ENCODE measurements at regions not wholly inside any gene's neighbourhood (a gene's known extent, or its start where the extent isn't known, plus 50 kb on each side); places are given as distances from the start of the nearest gene placed in this dataset.

DNA sequence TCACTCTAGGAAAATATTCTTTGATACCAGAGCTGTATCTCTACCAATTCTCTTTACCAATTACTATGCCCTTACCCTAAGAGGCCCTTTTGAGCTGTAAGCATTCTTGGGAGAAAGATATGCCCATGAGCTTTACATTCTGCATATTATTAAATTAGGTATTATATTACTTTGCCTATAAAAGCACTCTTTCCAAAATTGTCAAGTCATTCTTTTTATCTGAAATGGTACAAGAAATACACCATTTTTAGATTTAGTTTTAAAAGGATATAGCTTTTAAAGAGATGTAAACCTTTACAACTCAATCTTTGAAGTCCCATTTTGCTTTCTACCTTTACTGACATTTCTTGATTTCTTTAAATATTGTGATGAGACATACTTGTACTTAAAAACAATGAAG is 343.5 kb downstream of the C12orf50 start:
- no peak overlapping the region for H3K27ac Mint-ChIP-seq
- TF ChIP-seq, protein P1, sequence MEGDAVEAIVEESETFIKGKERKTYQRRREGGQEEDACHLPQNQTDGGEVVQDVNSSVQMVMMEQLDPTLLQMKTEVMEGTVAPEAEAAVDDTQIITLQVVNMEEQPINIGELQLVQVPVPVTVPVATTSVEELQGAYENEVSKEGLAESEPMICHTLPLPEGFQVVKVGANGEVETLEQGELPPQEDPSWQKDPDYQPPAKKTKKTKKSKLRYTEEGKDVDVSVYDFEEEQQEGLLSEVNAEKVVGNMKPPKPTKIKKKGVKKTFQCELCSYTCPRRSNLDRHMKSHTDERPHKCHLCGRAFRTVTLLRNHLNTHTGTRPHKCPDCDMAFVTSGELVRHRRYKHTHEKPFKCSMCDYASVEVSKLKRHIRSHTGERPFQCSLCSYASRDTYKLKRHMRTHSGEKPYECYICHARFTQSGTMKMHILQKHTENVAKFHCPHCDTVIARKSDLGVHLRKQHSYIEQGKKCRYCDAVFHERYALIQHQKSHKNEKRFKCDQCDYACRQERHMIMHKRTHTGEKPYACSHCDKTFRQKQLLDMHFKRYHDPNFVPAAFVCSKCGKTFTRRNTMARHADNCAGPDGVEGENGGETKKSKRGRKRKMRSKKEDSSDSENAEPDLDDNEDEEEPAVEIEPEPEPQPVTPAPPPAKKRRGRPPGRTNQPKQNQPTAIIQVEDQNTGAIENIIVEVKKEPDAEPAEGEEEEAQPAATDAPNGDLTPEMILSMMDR (IDR thresholded peaks at IDR 0.05): no peak
- intact Hi-C loops (cut with micrococcal nuclease): no loop called here
- no peak for DNase-seq
- ChIA-PET CTCF (no interaction called here), POLR2A (no interaction called here)
- H3K27me3 Mint-ChIP-seq: no peaks in the 10 kb centered on the region
- H3K36me3 Mint-ChIP-seq (ENCODE audit: low read depth): no peaks in the 10 kb centered on the region
- no peak for ATAC-seq
- no peak overlapping the region for H3K4me3 Mint-ChIP-seq
- no peaks in the 10 kb centered on the region for H3K4me1 Mint-ChIP-seq (ENCODE audit: low read depth)
- peaks cover 3% of the 10 kb centered on the region for H3K9me3 Mint-ChIP-seq

DNA sequence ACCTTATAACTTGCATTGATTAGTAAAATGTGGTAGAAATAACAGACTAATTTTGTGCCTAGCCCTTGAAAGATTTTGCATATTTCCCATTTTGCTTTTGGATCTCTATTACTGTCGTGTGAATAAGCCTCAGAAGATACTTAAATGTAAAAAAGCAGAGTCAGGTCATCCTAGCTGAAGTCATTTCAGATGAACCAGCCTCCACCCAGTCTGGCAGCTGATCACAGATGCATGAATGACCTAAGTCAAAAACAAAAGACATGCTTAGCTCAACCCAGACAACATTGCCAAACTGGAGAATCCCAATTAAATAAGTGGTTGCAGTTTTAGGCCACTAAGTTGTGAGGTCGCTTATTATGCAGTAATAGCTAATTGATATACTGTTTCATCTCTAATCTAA is 349.9 kb downstream of the C12orf50 start:
- Mint-ChIP-seq H3K27ac (no peak overlapping the region), H3K9me3 (no peaks in the 10 kb centered on the region), H3K4me3 (no peak overlapping the region), H3K27me3 (no peaks in the 10 kb centered on the region), H3K4me1 (ENCODE audit: low read depth) (no peaks in the 10 kb centered on the region), H3K36me3 (ENCODE audit: low read depth) (no peaks in the 10 kb centered on the region)
- POLR2A ChIA-PET: no interaction called here
- CTCF ChIA-PET: no interaction called here
- DNase-seq: no peak
- TF ChIP-seq, protein P1 (IDR thresholded peaks at IDR 0.05): no peak
- intact Hi-C loops (cut with micrococcal nuclease): no loop called here
- no peak for ATAC-seq

DNA sequence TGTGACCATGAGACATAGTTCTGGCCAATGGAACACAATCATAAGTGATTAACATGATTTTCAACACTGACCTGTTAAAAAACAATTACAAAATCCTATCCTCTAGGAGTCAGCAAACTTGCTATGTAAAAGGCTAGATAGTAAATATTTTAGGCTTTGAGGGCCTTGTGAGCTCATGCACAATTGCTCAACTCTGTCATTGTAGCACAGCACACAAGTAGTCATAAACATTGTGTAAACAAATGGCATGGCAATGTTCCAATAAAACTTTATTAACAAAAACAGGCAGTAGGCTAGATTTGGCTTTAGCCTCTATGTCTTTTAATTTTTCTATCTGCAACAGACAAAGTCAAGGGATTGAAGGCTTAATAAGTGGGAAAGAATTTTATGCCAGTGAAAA is 350.7 kb downstream of the C12orf50 start:
- POLR2A ChIA-PET: no interaction called here
- Mint-ChIP-seq H3K36me3 (ENCODE audit: low read depth) (no peaks in the 10 kb centered on the region), H3K9me3 (no peaks in the 10 kb centered on the region), H3K4me3 (no peak overlapping the region), H3K4me1 (ENCODE audit: low read depth) (no peaks in the 10 kb centered on the region), H3K27me3 (no peaks in the 10 kb centered on the region), H3K27ac (no peak overlapping the region)
- no peak for DNase-seq
- intact Hi-C loops (cut with micrococcal nuclease): no loop called here
- TF ChIP-seq, protein P1 (IDR thresholded peaks at IDR 0.05): no peak
- CTCF ChIA-PET: no interaction called here
- ATAC-seq: no peak

DNA sequence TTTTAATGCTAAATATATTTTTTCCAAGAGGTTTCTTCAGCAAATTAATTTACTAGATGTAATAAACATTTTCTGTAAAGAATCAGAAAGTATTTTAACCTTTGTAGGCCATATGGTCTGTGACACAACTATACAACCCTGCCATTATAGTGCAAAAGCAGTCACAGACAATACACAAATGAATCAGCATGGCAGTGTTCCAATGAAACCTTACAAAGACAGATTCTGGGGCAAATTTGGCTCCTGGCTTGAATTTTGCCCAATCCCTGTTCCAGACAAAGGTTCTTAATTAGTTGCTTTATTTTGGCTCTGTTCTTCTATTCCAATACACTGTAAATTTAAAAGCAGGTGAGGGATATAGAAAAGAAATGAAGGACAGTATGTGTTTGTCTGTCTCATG is 352.5 kb downstream of the C12orf50 start:
- no peaks in the 10 kb centered on the region for H3K36me3 Mint-ChIP-seq (ENCODE audit: low read depth)
- DNase-seq: no peak
- H3K9me3 Mint-ChIP-seq: no peaks in the 10 kb centered on the region
- CTCF ChIA-PET: no interaction called here
- no peaks in the 10 kb centered on the region for H3K4me1 Mint-ChIP-seq (ENCODE audit: low read depth)
- intact Hi-C loops (cut with micrococcal nuclease): no loop called here
- H3K4me3 Mint-ChIP-seq: no peak overlapping the region
- TF ChIP-seq, protein P1 (IDR thresholded peaks at IDR 0.05): no peak
- ATAC-seq: no peak
- H3K27ac Mint-ChIP-seq: no peak overlapping the region
- no peaks in the 10 kb centered on the region for H3K27me3 Mint-ChIP-seq
- POLR2A ChIA-PET: interaction anchor here (0.6 kb wide), 1 partner anchor 954 kb away, joined by 3 read pairs; no protein-coding TSS in a partner anchor

DNA sequence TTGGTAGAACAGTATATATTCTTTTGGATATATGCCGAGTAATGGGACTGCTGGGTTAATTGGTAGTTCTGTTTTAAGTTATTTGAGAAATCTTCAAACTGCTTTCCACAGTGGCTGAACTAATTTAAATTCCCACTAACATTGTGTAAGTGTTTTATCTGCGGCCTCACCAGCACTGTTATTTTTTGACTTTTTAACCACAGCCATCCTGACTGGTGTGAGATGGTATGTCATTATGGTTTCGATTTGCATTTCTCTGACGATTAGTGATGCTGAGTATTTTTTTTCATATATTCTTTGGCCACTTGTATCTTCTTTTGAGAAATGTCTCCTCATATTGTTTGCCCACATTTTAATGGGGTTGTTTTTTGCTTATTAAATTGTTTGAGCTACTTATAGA is 357.4 kb downstream of the C12orf50 start:
- DNase-seq: no peak
- ChIA-PET CTCF (no interaction called here), POLR2A (no interaction called here)
- Mint-ChIP-seq H3K27me3 (no peaks in the 10 kb centered on the region), H3K9me3 (no peaks in the 10 kb centered on the region), H3K4me1 (ENCODE audit: low read depth) (no peaks in the 10 kb centered on the region), H3K36me3 (ENCODE audit: low read depth) (no peaks in the 10 kb centered on the region), H3K27ac (no peak overlapping the region), H3K4me3 (no peak overlapping the region)
- intact Hi-C loops (cut with micrococcal nuclease): no loop called here
- ATAC-seq: no peak
- TF ChIP-seq, protein P1 (IDR thresholded peaks at IDR 0.05): no peak
